ENCODE measurements at regions not wholly inside any gene's neighbourhood (a gene's known extent, or its start where the extent isn't known, plus 50 kb on each side); places are given as distances from the start of the nearest gene placed in this dataset.

GRCh38 chr3:178159691-178160220 is 376.5 kb upstream of the KCNMB2 start:
- H3K36me3 Mint-ChIP-seq (ENCODE audit: insufficient read depth, unreplicated experiment): no peaks in the 10 kb centered on the region
- Histone ChIP-seq H3K36me3 (ENCODE audit: control insufficient read depth, insufficient read depth, low read length) (no peaks in the 10 kb centered on the region), H3K9me3 (no peaks in the 10 kb centered on the region), H3K27me3 (replicated peaks; ENCODE audit: control insufficient read depth, insufficient read depth, low read length) (no peaks in the 10 kb centered on the region), H3K4me3 (ENCODE audit: low read depth, low read length) (no peak overlapping the region), H3K4me1 (no peaks in the 10 kb centered on the region)
- H3K4me3 Mint-ChIP-seq (ENCODE audit: unreplicated experiment): no peak overlapping the region
- BruUV-seq (replicated peaks): no TSS peak
- no peaks in the 10 kb centered on the region for H3K4me1 Mint-ChIP-seq (ENCODE audit: low read depth, unreplicated experiment)
- CTCF ChIA-PET: no interaction called here
- POLR2A ChIA-PET: no interaction called here
- no peak for DNase-seq
- intact Hi-C loops (cut with micrococcal nuclease; ENCODE audit: unreplicated experiment): loop anchor here (10.0 kb wide), 2 partner anchors 165 to 225 kb away; no protein-coding TSS in a partner anchor
- no peaks in the 10 kb centered on the region for H3K27me3 Mint-ChIP-seq (ENCODE audit: insufficient read depth, unreplicated experiment)
- H3K9me3 Mint-ChIP-seq (ENCODE audit: unreplicated experiment): no peaks in the 10 kb centered on the region
- TF ChIP-seq CTCF (IDR thresholded peaks at IDR 0.05; ENCODE audit: insufficient read depth in 1 of 2, low read depth in 1 of 2, low read length in 1 of 2, severe bottlenecking in 1 of 2, unreplicated experiment in 1 of 2): no peak
- no peak overlapping the region for H3K27ac Mint-ChIP-seq (ENCODE audit: unreplicated experiment)

DNA sequence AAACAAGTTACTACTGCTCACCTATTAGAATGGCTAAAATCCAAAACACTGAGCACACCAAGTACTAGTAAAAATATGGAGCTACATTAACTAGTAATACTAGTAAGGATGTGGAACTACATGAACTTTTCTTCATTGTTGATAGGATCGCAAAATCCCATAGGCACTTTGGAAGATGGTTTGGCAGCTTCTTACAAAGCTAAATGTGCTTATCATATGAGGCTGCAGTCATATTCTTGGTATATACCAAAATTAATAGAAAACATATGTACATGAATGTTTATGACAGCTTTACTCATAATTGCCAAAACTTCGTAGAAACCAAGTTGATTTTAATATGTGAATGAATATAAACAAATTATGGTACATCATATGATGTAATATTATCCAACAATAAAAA is 366.8 kb upstream of the KCNMB2 start:
- Histone ChIP-seq H3K36me3 (ENCODE audit: control insufficient read depth, insufficient read depth, low read length) (no peaks in the 10 kb centered on the region), H3K4me1 (no peaks in the 10 kb centered on the region), H3K9me3 (no peaks in the 10 kb centered on the region), H3K4me3 (ENCODE audit: low read depth, low read length) (no peak overlapping the region), H3K27me3 (replicated peaks; ENCODE audit: control insufficient read depth, insufficient read depth, low read length) (no peaks in the 10 kb centered on the region)
- Mint-ChIP-seq H3K9me3 (ENCODE audit: unreplicated experiment) (no peaks in the 10 kb centered on the region), H3K4me1 (ENCODE audit: low read depth, unreplicated experiment) (no peaks in the 10 kb centered on the region), H3K27ac (ENCODE audit: unreplicated experiment) (no peak overlapping the region), H3K36me3 (ENCODE audit: insufficient read depth, unreplicated experiment) (no peaks in the 10 kb centered on the region), H3K4me3 (ENCODE audit: unreplicated experiment) (no peak overlapping the region), H3K27me3 (ENCODE audit: insufficient read depth, unreplicated experiment) (peaks cover 2% of the 10 kb centered on the region)
- ChIA-PET CTCF (no interaction called here), POLR2A (no interaction called here)
- intact Hi-C loops (cut with micrococcal nuclease; ENCODE audit: unreplicated experiment): no loop called here
- no peak for DNase-seq
- no TSS peak for BruUV-seq (replicated peaks)
- no peak for TF ChIP-seq CTCF (IDR thresholded peaks at IDR 0.05; ENCODE audit: insufficient read depth in 1 of 2, low read depth in 1 of 2, low read length in 1 of 2, severe bottlenecking in 1 of 2, unreplicated experiment in 1 of 2)

- Histone ChIP-seq H3K27me3 (replicated peaks; ENCODE audit: control insufficient read depth, insufficient read depth, low read length) (no peaks in the 10 kb centered on the region), H3K4me3 (ENCODE audit: low read depth, low read length) (no peak overlapping the region), H3K9me3 (no peaks in the 10 kb centered on the region), H3K36me3 (ENCODE audit: control insufficient read depth, insufficient read depth, low read length) (no peaks in the 10 kb centered on the region), H3K4me1 (0 out of 2 replicates have a peak, but pooled peaks cover 4% of the 10 kb centered on the region)
- H3K36me3 Mint-ChIP-seq (ENCODE audit: insufficient read depth, unreplicated experiment): no peaks in the 10 kb centered on the region
- no peak overlapping the region for H3K27ac Mint-ChIP-seq (ENCODE audit: unreplicated experiment)
- no peak overlapping the region for H3K4me3 Mint-ChIP-seq (ENCODE audit: unreplicated experiment)
- DNase-seq: no peak
- H3K27me3 Mint-ChIP-seq (ENCODE audit: insufficient read depth, unreplicated experiment): peaks cover 2% of the 10 kb centered on the region
- CTCF ChIA-PET: no interaction called here
- no peak for TF ChIP-seq CTCF (IDR thresholded peaks at IDR 0.05; ENCODE audit: insufficient read depth in 1 of 2, low read depth in 1 of 2, low read length in 1 of 2, severe bottlenecking in 1 of 2, unreplicated experiment in 1 of 2)
- POLR2A ChIA-PET: no interaction called here
- intact Hi-C loops (cut with micrococcal nuclease; ENCODE audit: unreplicated experiment): no loop called here
- H3K9me3 Mint-ChIP-seq (ENCODE audit: unreplicated experiment): no peaks in the 10 kb centered on the region
- no TSS peak for BruUV-seq (replicated peaks)
- no peaks in the 10 kb centered on the region for H3K4me1 Mint-ChIP-seq (ENCODE audit: low read depth, unreplicated experiment)
These were observed 365.3 kb upstream of the KCNMB2 start for GRCh38 chr3:178170698-178171535.

Measured in Caco-2 (cell line).